NCI-H526 treated with DMSO at 0.1 percent for 48 hours (cell line): ENCODE measurements at regions not wholly inside any gene's neighbourhood (a gene's known extent, or its start where the extent isn't known, plus 50 kb on each side); places are given as distances from the start of the nearest gene placed in this dataset.

Source experiments
- DNase-seq: peaks from one replicate; lab custom pipeline; 2025; lab: John Stamatoyannopoulos, UW

- DNase-seq, result no peak
These were observed 69.7 kb upstream of the ACKR3 start for GRCh38 chr2:236499691-236500578.

- no peak for DNase-seq
These were observed 68.6 kb upstream of the ACKR3 start for GRCh38 chr2:236501026-236501425.

GRCh38 chr2:236501531-236501930 lies 68.1 kb upstream of the ACKR3 start:
- DNase-seq, result no peak

- no peak for DNase-seq
These were observed 66.5 kb upstream of the ACKR3 start for GRCh38 chr2:236503100-236503499.

- DNase-seq, result no peak
These were observed 66.0 kb upstream of the ACKR3 start for GRCh38 chr2:236503583-236503982.

- DNase-seq, result no peak
These were observed 64.6 kb upstream of the ACKR3 start for GRCh38 chr2:236505041-236505440.

- DNase-seq, result no peak
These were observed 64.0 kb upstream of the ACKR3 start for GRCh38 chr2:236505648-236506047.

- DNase-seq, result peak; percentile 57
These were observed 62.1 kb upstream of the ACKR3 start for GRCh38 chr2:236507393-236508085.

GRCh38 chr2:236508466-236508865 lies 61.2 kb upstream of the ACKR3 start:
- DNase-seq, result no peak

- DNase-seq, result no peak
These were observed 59.6 kb upstream of the ACKR3 start for GRCh38 chr2:236510034-236510433.

- no peak for DNase-seq
These were observed 58.4 kb upstream of the ACKR3 start for GRCh38 chr2:236511266-236511665.

GRCh38 chr2:236512267-236512666 lies 57.4 kb upstream of the ACKR3 start:
- DNase-seq, result no peak

- no peak for DNase-seq
These were observed 56.7 kb upstream of the ACKR3 start for GRCh38 chr2:236512902-236513435.

- DNase-seq, result no peak
These were observed 55.7 kb upstream of the ACKR3 start for GRCh38 chr2:236513956-236514355.

GRCh38 chr2:236516708-236517107 lies 52.9 kb upstream of the ACKR3 start:
- DNase-seq, result no peak

GRCh38 chr2:236517251-236518031 lies 52.2 kb upstream of the ACKR3 start:
- DNase-seq, result no peak
